ENCODE measurements at regions not wholly inside any gene's neighbourhood (a gene's known extent, or its start where the extent isn't known, plus 50 kb on each side); places are given as distances from the start of the nearest gene placed in this dataset.
A peak's percentile ranks its signal among the peaks of the same experiment; 100 is the strongest.

DNA sequence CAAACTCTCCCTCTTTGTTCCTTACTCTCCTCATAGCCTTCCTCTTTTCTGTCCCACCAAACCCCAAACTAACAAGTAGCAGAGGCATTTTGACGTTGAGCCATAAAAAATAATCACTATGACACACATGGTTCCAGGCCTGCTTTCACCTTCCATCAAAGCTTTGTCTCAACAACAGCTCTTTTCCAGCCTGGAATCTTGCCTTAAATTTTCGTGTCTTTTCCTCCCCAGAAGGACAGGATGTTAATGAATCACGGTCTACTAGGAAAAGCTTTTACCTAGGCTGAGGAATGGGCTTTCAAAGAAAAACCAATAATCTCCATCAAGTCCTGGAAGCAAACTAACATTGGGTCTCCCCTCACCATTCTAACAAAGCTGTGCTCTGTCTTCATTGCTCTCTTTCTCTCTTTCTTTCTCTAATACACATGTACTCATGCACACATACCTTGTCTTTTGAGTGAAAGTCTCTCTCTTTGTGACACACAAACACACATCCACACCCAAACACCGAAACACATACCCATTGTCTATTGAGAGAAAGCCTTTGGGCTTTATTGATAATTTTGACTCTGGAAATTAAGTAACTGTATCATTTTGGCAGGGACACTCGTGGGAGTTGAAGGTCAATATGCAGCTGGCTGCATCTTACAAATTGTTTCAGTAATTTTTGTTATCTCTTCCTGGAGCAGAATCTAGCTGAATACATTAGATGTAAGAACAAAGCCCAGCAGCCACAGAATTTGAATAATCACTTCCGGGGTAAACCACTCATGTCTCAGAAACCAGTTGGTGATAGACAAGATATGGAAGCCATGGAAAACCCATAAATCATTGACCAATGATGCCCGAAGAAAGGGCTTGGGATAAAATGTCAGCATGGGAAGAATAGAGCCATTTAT, 107.4 kb upstream of the SLC4A7 start:
- no peak for DNase-seq (ENCODE audit: low spot score)

- DNase-seq (ENCODE audit: low spot score), result no peak
These were observed 106.5 kb upstream of the SLC4A7 start for GRCh38 chr3:27590437-27591298.

DNA sequence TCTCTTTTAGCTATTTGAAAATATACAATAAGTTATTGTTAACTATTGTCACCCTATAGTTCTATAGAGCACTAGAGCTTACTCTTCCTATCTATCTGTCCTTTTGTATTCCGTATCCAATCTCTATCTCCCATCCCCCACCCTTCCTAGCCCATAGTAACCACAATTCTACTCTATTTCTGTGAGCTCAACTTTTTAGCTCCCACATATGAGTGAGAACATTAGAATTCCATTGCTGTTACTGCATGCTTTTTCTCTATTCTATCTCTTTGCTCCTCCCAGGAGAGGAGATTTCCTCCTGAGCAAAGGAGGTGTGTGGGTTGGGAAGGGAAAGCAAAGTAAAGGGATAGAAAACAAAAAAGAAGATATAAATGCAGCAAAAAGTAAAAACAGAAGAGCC, 105.6 kb upstream of the SLC4A7 start:
- no peak for DNase-seq (ENCODE audit: low spot score)

DNA sequence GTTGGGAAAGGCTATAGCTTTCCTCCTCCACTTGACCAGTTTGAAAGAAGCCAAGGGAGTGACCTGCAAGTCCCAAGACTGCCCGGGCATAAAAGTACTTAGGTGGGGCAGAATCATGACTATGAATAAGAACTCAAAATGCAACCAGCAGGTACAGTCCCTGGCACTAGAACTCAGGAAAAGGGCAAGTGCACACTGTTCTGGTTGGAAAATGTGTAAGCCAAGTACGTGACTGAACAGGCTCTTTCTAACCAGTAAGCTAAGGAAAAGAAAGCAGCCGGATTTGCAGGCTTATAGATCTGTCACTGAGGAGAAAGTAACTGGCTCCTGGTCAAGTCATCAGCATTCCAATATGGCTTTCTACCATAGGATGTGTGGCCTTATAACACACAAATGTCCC, 101.2 kb upstream of the SLC4A7 start:
- DNase-seq (ENCODE audit: low spot score), result no peak

- DNase-seq (ENCODE audit: low spot score), result no peak
These were observed 100.7 kb upstream of the SLC4A7 start for GRCh38 chr3:27584874-27585273.

- no peak for DNase-seq (ENCODE audit: low spot score)
These were observed 97.7 kb upstream of the SLC4A7 start for GRCh38 chr3:27581852-27582251.

DNA sequence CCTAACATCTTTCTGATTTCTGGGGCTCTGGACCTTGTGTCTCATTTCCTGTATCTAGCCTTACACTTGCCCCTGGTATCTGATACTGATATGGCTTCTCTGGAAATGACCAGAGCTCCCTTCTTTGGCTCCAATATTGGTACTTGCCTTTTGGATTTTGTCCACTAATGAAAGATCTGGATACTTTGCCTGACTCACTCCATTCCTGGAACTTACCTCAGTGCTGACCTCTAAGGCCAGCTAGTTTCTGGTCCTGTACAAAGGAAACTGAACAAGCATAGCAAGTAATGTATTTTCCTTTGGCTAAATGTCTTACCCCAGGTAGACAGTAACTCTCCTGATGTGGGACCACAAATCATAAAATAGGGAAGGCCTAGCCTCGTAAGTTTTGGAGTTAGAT, 93.8 kb upstream of the SLC4A7 start:
- no peak for DNase-seq (ENCODE audit: low spot score)

DNA sequence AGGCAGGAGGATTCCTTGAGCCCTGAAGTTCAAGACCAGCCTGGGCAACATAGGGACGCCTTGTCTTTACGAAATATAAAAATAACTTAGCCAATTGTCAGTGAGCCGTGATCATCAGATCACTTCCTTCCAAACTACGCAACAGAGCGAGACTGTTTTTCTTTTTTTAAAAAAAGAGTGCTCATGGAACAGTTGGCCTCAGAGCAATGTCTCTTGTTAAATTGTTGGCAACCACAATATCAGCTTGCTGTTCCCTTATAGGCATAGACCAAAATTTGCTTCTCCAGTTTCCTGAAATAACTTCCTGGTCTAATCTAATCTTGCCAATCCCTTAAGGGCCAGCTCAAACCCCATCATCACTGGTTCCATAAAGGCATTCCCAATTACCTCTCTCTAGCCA, 93.3 kb upstream of the SLC4A7 start:
- DNase-seq (ENCODE audit: low spot score), result no peak

- DNase-seq (ENCODE audit: low spot score), result no peak
These were observed 92.0 kb upstream of the SLC4A7 start for GRCh38 chr3:27576171-27576570.

DNA sequence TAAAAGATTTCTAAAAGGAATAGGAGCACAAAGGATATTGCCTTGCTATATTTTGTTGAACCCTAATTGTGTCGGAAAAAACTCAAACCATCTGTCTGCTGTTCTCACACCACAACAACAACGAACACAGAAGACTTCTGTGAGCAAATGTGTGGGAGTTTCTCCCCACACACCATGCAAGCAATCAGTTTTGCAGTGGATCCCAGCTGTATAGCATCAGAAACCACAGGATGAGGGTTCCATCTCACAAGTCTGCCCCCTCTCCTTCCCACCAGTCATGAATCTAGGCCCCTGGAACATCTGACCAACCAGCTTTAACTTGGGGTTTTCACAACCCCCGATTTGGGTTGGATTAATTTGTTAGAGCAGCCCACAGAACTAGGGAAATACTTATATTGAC, 91.3 kb upstream of the SLC4A7 start:
- DNase-seq (ENCODE audit: low spot score), result no peak

DNA sequence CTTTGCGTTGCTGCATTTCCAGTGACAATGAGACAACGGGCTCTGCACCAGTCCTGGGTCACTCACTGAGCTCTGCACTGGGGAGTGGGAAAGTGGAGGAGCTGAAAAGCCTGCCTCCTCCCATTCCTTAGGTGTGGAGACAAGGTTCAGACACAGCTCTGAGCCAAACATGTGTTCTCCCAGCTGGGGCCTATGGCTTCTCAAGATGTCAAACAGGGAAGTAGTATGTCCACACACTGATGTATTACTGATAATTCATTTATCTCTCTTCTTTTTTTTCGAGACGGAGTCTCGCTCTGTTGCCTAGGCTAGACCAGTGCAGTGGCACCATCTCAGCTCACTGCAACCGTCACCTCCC, 90.2 kb upstream of the SLC4A7 start:
- DNase-seq (ENCODE audit: low spot score), result no peak

DNA sequence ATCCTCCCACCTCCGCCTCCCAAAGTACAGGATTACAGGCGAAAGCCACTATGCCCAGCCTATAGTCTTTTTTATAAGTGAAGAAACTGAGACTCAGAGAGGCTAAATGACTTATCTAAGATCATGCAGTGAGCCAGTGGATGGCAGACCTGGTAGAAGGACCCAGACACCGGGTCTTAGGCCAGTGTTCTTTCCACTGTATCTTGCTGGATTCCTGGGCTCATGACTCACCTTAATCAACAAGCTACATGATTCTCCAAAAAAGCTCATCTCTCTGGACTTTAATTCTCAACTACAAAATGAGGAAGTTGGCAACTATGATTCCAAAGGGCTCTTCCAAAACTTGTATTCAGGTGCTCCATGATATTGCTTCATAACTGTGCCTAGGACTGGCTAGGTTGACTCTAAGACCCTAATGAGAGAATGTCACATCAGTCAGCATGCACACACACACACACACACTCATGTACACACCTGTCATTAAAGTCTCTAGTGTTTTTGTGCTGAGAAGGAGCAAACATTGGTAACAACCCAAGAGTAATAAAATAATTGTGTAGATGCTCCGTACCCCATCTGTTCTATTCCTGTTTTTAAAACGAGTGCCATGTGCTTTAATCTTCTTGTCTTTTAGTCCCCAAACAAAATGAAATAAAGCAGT, 89.7 kb upstream of the SLC4A7 start:
- DNase-seq (ENCODE audit: low spot score), result no peak

GRCh38 chr3:27573138-27573537, 89.0 kb upstream of the SLC4A7 start:
- DNase-seq (ENCODE audit: low spot score), result no peak

DNA sequence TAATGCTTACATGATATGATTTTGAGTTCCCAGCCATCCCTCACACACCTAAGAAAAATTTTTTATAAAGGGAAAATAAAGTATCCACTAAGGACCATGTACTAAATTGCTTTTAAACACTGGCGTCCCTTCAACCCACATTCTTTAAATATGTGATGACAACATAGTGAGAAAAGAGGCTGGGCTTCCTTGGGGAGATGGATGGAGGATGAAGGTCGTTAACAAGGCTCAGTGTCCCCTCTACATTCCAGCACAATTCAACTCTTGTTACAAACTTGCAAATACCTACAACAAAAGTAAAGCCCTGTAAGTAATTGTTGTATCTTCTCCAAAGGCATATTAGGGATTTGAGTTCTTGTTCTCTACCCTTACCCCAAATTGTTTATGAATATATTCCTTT, 87.2 kb upstream of the SLC4A7 start:
- DNase-seq (ENCODE audit: low spot score), result no peak

DNA sequence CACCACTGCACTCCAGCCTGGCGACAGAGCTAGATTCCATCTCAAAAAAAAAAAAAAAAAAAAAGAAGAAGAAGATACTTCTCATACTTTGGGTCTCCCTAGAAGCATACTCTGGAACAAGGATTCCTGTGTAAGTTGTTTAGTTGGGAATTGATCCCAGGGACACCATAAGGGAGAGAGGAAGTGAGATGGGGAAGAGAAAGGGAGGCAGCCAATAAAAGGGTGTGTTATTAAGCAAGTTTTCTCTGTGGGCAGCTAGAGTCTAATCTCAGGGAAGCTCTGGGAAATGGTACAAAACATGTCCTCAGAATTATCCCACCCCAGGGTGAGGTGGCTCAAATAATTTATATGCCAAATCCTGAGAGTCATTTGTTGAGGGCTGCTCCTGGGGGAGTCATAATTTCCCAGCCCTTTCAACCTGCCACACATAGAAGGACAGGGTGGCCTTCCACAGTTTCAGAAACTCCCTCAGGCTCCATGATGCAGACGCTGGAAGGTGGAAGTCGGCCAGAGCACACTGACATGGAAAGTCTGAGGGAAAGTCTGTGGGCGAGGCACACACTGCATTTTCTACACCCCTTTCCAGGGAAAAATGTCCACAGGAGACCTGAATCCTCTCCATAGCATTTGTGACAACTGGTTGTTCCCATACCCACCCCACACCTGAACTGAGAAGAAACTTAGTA, 86.4 kb upstream of the SLC4A7 start:
- DNase-seq (ENCODE audit: low spot score), result no peak

DNA sequence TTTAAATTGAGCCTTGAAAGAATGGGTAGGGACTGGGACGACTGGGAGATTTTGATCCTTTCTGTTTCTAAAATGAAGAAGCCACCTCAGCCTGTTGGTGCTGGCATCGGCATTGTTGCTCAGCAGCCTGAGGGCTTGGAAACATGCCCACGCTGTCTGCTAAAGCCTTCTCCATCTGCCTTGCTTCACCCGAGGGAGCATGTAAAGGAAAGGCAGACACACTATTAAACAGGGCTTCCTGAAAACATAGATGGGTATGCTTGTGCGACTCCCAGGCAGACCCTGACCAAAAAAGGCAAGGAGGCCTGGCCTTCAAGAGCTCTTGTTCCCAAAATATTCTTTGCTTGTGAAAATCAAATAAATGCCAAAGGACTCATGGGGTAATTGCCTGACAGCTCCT, 84.2 kb upstream of the SLC4A7 start:
- no peak for DNase-seq (ENCODE audit: low spot score)

GRCh38 chr3:27567251-27567650, 83.1 kb upstream of the SLC4A7 start:
- no peak for DNase-seq (ENCODE audit: low spot score)

DNA sequence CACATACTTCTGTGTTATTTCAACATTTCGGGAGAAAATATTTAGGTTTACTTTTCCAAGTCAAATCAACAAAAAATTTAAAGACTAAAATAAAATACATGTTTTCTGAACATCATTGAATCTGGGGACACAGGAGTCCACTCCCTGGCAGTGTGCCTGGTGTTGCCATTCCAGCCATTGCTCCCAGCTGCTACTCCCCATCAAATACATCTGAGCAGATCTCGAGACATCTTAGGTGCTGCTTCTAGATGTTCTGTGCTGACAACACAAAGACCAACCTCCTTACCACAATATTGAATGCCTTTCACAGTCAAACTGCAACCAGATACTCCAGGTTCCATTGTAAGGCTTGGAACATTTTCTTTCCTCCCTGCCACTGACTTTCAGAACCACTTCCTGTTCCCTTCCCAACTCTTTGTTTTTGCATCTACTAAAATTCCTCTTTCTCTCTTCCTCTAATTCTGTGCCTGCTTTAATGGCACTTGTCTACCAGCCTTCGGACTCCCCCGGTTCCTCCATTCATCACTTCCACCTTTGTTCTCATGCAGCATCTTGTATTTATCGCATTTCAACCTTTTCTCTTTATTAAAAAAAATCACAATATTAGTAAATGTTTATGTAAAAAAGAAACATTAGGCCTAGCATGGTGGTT, 81.1 kb upstream of the SLC4A7 start:
- no peak for DNase-seq (ENCODE audit: low spot score)

DNA sequence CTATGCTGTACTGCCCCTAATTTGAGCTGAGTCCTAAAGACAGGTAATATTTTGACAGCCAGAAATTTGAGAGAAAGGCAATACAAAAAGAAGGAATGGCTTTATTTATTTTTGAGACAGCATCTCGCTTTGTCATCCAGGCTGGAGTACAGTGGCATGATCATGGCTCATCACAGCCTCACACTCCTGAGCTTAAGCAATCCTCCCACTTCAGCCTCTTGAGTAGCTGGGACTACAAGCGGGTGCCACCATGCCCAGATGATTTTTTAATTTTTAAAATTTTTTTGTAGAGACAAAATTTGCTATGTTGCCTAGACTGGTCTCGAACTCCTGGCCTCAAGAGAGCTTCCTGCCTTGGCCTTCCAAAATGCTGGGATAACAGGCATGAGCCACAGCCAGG, 77.4 kb upstream of the SLC4A7 start:
- DNase-seq (ENCODE audit: low spot score), result no peak

DNA sequence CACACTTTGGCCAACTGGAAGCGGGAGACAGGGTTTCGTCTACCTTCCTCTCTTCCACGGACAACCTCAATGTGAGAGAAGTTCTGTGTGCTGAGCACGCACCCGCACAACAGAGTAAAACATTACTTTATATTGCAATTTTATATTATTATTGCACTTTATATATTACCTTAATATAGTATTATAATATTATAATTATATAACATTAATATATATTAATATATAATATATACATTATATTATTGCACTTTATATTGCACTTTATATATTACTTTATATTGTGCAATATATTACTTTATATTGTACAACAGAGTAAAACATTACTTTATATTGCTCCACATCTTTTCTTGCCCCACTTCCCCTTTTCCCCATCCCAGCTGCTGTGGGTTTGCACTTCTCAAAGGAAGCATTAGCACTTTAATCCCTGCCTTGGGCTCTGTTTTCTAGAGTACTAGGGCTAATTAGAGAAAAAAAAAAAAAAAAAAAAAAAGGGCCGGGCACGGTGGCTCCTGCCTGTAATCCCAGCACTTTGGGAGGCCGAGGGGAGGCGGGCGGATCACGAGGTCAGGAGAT, 76.4 kb upstream of the SLC4A7 start:
- no peak for DNase-seq (ENCODE audit: low spot score)

DNA sequence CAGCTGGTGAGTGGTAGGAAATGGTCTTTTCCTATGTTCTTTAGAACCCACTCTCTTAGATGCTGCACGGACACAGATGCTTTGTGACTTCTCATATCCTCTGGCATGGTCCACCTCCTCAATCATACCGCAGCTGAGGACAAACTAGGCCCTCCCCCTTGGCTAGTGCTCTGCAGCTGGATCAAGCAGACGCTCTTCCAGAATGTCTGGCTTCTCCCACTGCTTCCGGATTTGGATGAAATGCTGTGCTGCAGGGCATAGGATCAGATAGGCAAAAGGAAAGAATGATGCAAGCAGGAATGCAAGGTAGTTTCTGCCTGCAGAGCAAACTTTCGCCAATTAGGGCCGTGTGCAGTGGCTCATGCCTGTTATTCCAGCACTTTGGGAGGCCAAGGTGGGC, 75.7 kb upstream of the SLC4A7 start:
- DNase-seq (ENCODE audit: low spot score), result peak; percentile 12

Measured in SK-N-DZ (cell line).